ENCODE measurements at regions not wholly inside any gene's neighbourhood (a gene's known extent, or its start where the extent isn't known, plus 50 kb on each side); places are given as distances from the start of the nearest gene placed in this dataset.

DNA sequence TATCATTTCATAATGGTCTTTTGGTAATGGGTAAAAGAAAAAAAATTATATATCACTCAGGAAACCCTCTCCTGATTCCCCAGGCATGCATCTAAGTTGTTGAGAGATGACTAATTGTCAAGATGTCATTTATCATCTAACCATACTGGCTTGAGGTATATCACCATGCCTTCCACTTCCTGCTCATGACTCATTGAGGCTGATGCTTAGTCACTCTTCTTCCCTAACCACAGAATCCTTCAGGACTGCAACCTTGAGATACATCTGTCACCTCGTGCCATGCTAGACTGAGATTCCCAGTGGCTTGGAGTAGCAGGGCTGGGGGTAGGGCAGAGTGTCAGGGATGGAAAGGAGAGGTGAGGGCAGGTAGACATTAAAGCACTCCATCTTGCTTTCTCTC is 782.5 kb upstream of the INTU start:
- Histone ChIP-seq H3K9me3 (no peaks in the 10 kb centered on the region), H3K4me1 (no peaks in the 10 kb centered on the region), H3K4me3 (no peak overlapping the region), H3K27me3 (ENCODE audit: low read depth) (no peaks in the 10 kb centered on the region), H3K36me3 (replicated peaks) (no peaks in the 10 kb centered on the region)
- in situ Hi-C loops (cut with MboI; ENCODE audit: low sequenced_read_pairs), result no loop called here
- DNase-seq (ENCODE audit: low spot score in 2 of 2), result no peak

GRCh38 chr4:126851391-126851790 is 781.4 kb upstream of the INTU start:
- no peaks in the 10 kb centered on the region for H3K27me3 ChIP-seq (ENCODE audit: low read depth)
- no peaks in the 10 kb centered on the region for H3K4me1 ChIP-seq
- in situ Hi-C loops (cut with MboI; ENCODE audit: low sequenced_read_pairs), result no loop called here
- no peak for DNase-seq (ENCODE audit: low spot score in 2 of 2)
- no peak overlapping the region for H3K4me3 ChIP-seq
- no peaks in the 10 kb centered on the region for H3K36me3 ChIP-seq (replicated peaks)
- H3K9me3 ChIP-seq, result no peaks in the 10 kb centered on the region

DNA sequence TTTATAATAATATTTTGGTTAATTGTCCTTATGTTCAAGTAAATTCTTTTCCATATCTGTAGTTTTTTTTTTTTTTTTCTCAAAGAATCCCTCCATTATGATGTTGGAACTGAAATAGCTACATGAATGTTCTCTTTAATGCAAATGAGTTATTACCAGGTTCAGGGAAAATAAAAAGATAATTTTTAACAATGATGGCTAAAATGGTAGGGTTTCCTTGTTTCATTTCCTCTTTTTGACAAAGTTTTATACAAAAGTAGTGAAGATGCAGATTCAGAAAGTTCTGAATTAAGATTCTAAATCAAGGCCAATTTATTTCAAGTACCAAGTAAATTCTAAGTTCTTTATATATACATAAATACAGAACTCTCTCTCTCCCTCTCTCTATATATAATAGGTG is 779.0 kb upstream of the INTU start:
- Histone ChIP-seq H3K4me3 (no peak overlapping the region), H3K9me3 (no peaks in the 10 kb centered on the region), H3K4me1 (no peaks in the 10 kb centered on the region), H3K27me3 (ENCODE audit: low read depth) (no peaks in the 10 kb centered on the region), H3K36me3 (replicated peaks) (no peaks in the 10 kb centered on the region)
- DNase-seq (ENCODE audit: low spot score in 2 of 2), result no peak
- in situ Hi-C loops (cut with MboI; ENCODE audit: low sequenced_read_pairs), result no loop called here

DNA sequence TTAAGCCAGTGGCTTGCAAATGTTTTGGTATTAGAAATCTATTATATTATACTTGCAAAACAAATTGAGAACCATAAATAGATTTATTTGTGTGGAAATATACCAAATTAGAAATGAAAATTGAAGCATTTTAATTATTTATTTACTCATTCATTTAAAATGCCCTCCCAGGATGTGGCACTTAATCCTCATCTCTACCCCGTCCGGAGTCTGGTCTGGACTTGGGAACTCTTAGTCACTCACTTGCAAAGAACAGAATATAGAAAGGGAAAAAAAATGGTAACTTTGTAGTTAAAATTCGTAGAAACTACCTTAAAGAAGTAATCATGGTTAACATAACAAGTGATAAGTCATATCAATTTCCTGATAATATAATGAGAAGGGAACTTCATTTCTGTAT is 775.9 kb upstream of the INTU start:
- H3K4me1 ChIP-seq, result no peaks in the 10 kb centered on the region
- no peaks in the 10 kb centered on the region for H3K36me3 ChIP-seq (replicated peaks)
- in situ Hi-C loops (cut with MboI; ENCODE audit: low sequenced_read_pairs), result no loop called here
- H3K9me3 ChIP-seq, result no peaks in the 10 kb centered on the region
- no peaks in the 10 kb centered on the region for H3K27me3 ChIP-seq (ENCODE audit: low read depth)
- no peak for DNase-seq (ENCODE audit: low spot score in 2 of 2)
- no peak overlapping the region for H3K4me3 ChIP-seq

GRCh38 chr4:126859314-126859713 is 773.4 kb upstream of the INTU start:
- Histone ChIP-seq H3K9me3 (no peaks in the 10 kb centered on the region), H3K4me3 (no peak overlapping the region), H3K27me3 (ENCODE audit: low read depth) (no peaks in the 10 kb centered on the region), H3K36me3 (replicated peaks) (no peaks in the 10 kb centered on the region), H3K4me1 (no peaks in the 10 kb centered on the region)
- in situ Hi-C loops (cut with MboI; ENCODE audit: low sequenced_read_pairs), result no loop called here
- DNase-seq (ENCODE audit: low spot score in 2 of 2), result no peak

DNA sequence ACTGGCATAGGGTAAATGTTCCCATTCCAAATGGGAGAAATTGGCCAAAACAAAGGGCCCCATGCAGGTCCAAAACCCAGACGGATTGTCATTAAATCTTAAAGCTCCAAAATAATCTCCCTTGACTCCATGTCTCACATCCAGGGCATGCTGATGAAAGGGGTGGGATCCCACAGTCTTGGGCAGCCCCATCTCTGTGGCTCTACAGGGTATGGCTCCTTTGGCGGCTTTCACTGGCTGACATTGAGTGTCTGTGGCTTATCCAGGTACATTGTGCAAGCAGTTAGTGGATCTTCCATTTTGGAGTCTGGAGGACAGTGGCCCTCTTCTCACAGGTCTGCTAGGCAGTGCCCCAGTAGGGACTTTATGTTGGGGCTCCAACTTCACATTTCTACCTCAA is 772.9 kb upstream of the INTU start:
- Histone ChIP-seq H3K4me1 (no peaks in the 10 kb centered on the region), H3K4me3 (no peak overlapping the region), H3K9me3 (no peaks in the 10 kb centered on the region), H3K27me3 (ENCODE audit: low read depth) (no peaks in the 10 kb centered on the region), H3K36me3 (replicated peaks) (no peaks in the 10 kb centered on the region)
- DNase-seq (ENCODE audit: low spot score in 2 of 2), result no peak
- in situ Hi-C loops (cut with MboI; ENCODE audit: low sequenced_read_pairs), result no loop called here

GRCh38 chr4:126860308-126860707 is 772.4 kb upstream of the INTU start:
- no peaks in the 10 kb centered on the region for H3K4me1 ChIP-seq
- no peaks in the 10 kb centered on the region for H3K27me3 ChIP-seq (ENCODE audit: low read depth)
- H3K4me3 ChIP-seq, result no peak overlapping the region
- H3K9me3 ChIP-seq, result no peaks in the 10 kb centered on the region
- in situ Hi-C loops (cut with MboI; ENCODE audit: low sequenced_read_pairs), result no loop called here
- H3K36me3 ChIP-seq (replicated peaks), result no peaks in the 10 kb centered on the region
- no peak for DNase-seq (ENCODE audit: low spot score in 2 of 2)

- no peak for DNase-seq (ENCODE audit: low spot score in 2 of 2)
- in situ Hi-C loops (cut with MboI; ENCODE audit: low sequenced_read_pairs), result no loop called here
- no peaks in the 10 kb centered on the region for H3K4me1 ChIP-seq
- no peaks in the 10 kb centered on the region for H3K36me3 ChIP-seq (replicated peaks)
- no peak overlapping the region for H3K4me3 ChIP-seq
- peaks cover 3% of the 10 kb centered on the region; the same call in 1 of the 2 replicates for H3K9me3 ChIP-seq
- no peaks in the 10 kb centered on the region for H3K27me3 ChIP-seq (ENCODE audit: low read depth)
Measured at GRCh38 chr4:126869967-126870366, 762.8 kb upstream of the INTU start.

GRCh38 chr4:126871810-126872209 is 760.9 kb upstream of the INTU start:
- no peak overlapping the region for H3K4me3 ChIP-seq
- DNase-seq (ENCODE audit: low spot score in 2 of 2), result no peak
- in situ Hi-C loops (cut with MboI; ENCODE audit: low sequenced_read_pairs), result no loop called here
- no peaks in the 10 kb centered on the region for H3K27me3 ChIP-seq (ENCODE audit: low read depth)
- H3K36me3 ChIP-seq (replicated peaks), result no peaks in the 10 kb centered on the region
- H3K9me3 ChIP-seq, result peaks cover 3% of the 10 kb centered on the region; the same call in 1 of the 2 replicates
- H3K4me1 ChIP-seq, result no peaks in the 10 kb centered on the region

DNA sequence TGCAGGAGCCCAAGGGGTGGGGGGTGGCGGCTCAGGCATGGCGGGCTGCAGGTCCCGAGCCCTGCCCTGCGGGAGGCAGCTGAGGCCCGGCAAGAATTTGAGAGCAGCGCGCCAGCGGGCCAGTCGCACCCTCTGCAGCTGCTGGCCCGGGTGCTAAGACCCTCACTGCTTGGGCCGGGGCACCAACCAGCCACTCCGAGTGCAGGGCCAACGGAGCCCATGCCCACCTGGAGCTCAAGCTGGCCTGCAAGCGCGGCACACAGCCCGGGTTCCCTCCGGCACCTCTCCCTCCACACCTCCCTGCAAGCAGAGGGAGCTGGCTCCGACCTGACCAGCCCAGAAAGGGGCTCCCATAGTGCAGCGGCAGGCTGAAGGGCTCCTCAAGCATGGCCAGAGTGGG is 758.2 kb upstream of the INTU start:
- Histone ChIP-seq H3K4me3 (no peak overlapping the region), H3K36me3 (replicated peaks) (no peaks in the 10 kb centered on the region), H3K4me1 (no peaks in the 10 kb centered on the region), H3K27me3 (ENCODE audit: low read depth) (no peaks in the 10 kb centered on the region), H3K9me3 (peaks cover 3% of the 10 kb centered on the region; the same call in 1 of the 2 replicates)
- in situ Hi-C loops (cut with MboI; ENCODE audit: low sequenced_read_pairs), result no loop called here
- DNase-seq (ENCODE audit: low spot score in 2 of 2), result no peak

DNA sequence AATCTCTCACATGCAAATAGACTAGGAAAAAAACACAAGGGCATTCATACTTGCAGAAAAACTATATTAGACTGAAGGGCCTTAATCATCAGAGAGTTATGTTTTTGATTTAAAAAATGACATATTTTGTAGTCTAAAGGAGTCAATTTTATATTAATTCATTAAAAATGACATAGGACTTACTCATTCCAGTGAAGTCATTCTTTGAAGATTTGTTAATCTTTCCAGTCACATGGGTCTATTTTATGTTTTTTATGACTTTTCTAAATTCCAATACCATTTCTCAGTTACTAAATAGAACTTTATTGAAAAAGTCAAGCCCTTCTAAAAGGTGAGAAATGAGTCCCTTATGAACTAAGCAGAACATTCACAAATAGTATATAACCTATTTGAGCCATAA is 743.8 kb upstream of the INTU start:
- H3K27me3 ChIP-seq (ENCODE audit: low read depth), result no peaks in the 10 kb centered on the region
- DNase-seq (ENCODE audit: low spot score in 2 of 2), result no peak
- no peaks in the 10 kb centered on the region for H3K9me3 ChIP-seq
- no peaks in the 10 kb centered on the region for H3K36me3 ChIP-seq (replicated peaks)
- no peaks in the 10 kb centered on the region for H3K4me1 ChIP-seq
- no peak overlapping the region for H3K4me3 ChIP-seq
- in situ Hi-C loops (cut with MboI; ENCODE audit: low sequenced_read_pairs), result no loop called here

- Histone ChIP-seq H3K4me1 (no peaks in the 10 kb centered on the region), H3K36me3 (replicated peaks) (no peaks in the 10 kb centered on the region), H3K4me3 (no peak overlapping the region), H3K27me3 (ENCODE audit: low read depth) (no peaks in the 10 kb centered on the region), H3K9me3 (no peaks in the 10 kb centered on the region)
- DNase-seq (ENCODE audit: low spot score in 2 of 2), result no peak
- in situ Hi-C loops (cut with MboI; ENCODE audit: low sequenced_read_pairs), result no loop called here
Measured at GRCh38 chr4:126890383-126890782, 742.4 kb upstream of the INTU start.

GRCh38 chr4:126890994-126891393 is 741.8 kb upstream of the INTU start:
- no peaks in the 10 kb centered on the region for H3K9me3 ChIP-seq
- no peaks in the 10 kb centered on the region for H3K4me1 ChIP-seq
- in situ Hi-C loops (cut with MboI; ENCODE audit: low sequenced_read_pairs), result no loop called here
- H3K4me3 ChIP-seq, result no peak overlapping the region
- no peaks in the 10 kb centered on the region for H3K36me3 ChIP-seq (replicated peaks)
- H3K27me3 ChIP-seq (ENCODE audit: low read depth), result no peaks in the 10 kb centered on the region
- no peak for DNase-seq (ENCODE audit: low spot score in 2 of 2)

- in situ Hi-C loops (cut with MboI; ENCODE audit: low sequenced_read_pairs), result no loop called here
- no peak for DNase-seq (ENCODE audit: low spot score in 2 of 2)
- Histone ChIP-seq H3K9me3 (peaks cover 5% of the 10 kb centered on the region; the same call in 1 of the 2 replicates), H3K4me1 (no peaks in the 10 kb centered on the region), H3K36me3 (replicated peaks) (no peaks in the 10 kb centered on the region), H3K27me3 (ENCODE audit: low read depth) (no peaks in the 10 kb centered on the region), H3K4me3 (no peak overlapping the region)
Measured at GRCh38 chr4:126894963-126895362, 737.8 kb upstream of the INTU start.

GRCh38 chr4:126895988-126896570 is 736.7 kb upstream of the INTU start:
- Histone ChIP-seq H3K9me3 (peaks cover 5% of the 10 kb centered on the region; the same call in 1 of the 2 replicates), H3K4me3 (no peak overlapping the region), H3K4me1 (no peaks in the 10 kb centered on the region), H3K27me3 (ENCODE audit: low read depth) (no peaks in the 10 kb centered on the region), H3K36me3 (replicated peaks) (no peaks in the 10 kb centered on the region)
- in situ Hi-C loops (cut with MboI; ENCODE audit: low sequenced_read_pairs), result no loop called here
- no peak for DNase-seq (ENCODE audit: low spot score in 2 of 2)
